ENCODE measurements at regions not wholly inside any gene's neighbourhood (a gene's known extent, or its start where the extent isn't known, plus 50 kb on each side); places are given as distances from the start of the nearest gene placed in this dataset.
A peak's percentile ranks its signal among the peaks of the same experiment; 100 is the strongest.

DNA sequence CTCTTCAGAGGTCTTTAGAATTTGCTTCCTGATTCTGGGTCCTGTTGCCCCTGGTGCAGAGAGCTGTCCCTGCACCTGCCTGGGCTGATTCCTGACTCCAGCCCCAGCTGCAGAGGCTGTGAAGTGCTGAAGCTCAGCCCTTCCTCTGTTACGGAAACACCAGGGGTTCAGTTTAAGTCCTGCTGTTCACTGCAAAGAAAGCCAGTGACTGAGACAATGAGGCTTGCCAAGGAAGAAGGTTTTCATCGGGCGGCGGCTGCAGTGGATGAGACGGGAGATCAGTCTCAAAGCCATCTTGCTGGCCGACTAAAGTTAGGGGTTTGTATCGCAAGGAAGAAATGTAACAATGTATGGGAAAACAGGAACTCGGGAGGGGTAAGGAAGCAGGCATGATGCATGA, 142.4 kb upstream of the ZNF236 start:
- no peak for DNase-seq

DNA sequence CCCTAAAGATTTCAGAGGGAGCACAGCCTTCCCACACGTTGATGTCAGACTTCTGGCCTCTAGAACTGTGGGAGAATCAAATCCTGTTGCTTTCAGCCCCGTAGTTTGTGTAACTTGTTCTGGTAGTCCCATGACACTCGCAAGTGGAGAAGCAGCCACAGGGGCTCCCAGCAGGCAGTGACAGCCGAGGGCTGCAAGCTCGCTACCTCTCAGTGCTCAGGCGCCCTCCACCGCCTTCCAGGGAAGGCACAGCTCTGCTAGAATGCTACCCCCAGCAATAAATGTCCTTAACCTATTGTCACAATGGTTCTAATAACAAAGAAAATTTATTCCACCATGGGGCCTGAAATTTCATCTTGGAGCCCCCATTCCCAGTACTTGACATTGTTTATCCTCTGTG, 143.1 kb upstream of the ZNF236 start:
- no peak for DNase-seq

DNA sequence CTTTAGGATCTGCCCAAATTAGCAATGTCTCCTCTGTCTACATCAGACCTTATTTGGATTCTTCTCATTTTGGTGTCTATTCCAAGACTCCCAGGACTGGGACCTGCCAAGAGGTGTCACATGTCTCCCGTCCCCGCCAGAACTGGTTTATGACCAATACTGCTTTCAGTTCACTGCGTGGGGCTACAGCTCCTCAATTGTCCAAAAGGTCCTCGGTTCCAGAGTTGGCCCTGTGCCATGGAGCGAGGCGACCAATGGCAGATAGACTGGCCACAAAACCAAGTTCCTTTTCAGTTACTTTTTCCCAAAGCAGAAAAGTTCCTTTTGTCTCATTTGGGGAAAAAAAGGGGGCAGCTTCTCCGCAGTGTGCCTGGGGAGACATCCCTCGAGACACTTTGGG, 144.1 kb upstream of the ZNF236 start:
- DNase-seq, result no peak

GRCh38 chr18:76674596-76674995, 147.8 kb upstream of the ZNF236 start:
- DNase-seq, result no peak

DNA sequence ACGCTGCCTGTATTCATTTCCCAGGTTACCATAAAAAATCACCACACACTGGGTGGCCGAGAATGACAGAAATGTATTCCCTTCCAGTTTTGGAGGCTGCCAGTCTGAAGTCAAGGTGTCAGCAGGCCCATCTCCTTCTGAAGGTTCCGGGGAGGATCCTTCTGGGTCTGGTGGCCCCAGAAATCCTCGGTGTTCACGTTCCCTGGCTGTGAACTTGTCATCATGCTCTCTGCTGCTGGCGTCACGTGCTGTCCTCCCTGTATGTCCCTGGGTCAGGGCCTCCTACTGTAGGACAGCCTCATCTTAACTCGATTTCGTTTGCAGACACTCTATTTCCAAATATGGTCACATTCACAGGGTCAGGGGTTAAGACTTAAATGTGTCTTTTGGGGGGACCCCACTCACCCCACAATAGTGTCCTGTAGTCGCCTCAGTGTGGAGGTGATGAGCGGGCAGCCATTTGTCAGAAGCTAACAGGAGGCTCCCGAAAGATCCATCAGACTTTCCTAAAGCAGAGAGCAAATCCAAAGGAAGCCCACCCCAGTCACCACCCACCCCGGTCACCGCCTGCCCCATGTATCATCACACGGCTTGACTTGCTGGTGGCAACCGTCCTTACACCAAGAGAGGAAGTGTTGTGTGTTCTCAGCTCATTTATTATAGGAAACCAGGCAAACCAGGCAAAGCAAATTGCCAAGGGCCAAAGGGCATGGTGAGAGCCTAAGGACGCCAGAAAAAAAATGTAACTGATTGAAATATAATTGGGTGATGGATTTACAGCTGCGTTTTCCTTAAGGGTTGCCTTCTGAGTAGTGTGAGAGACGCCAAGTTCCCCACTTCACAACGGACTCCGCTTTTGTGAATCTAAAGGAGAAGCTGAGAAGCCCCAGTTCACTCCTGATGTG, 148.8 kb upstream of the ZNF236 start:
- no peak for DNase-seq

DNA sequence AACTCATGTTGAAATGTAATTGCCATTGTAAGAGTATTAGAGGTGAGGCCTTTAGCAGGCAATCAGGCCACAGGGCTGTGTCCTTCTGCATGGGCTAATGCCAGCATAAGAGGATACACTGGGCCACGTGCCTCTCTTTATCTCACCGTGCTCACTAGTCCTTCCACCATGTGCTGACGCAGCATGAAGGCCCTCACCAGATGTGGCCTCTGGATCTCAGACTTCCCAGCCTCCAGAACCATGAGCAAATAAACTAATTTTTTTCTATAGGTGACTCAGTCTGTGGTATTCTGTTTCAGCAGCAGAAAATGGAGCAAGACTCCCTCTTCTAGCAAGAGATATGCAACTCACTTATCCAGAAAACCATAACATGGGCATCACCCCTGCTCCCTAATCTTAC, 149.7 kb upstream of the ZNF236 start:
- DNase-seq, result peak; percentile 73

DNA sequence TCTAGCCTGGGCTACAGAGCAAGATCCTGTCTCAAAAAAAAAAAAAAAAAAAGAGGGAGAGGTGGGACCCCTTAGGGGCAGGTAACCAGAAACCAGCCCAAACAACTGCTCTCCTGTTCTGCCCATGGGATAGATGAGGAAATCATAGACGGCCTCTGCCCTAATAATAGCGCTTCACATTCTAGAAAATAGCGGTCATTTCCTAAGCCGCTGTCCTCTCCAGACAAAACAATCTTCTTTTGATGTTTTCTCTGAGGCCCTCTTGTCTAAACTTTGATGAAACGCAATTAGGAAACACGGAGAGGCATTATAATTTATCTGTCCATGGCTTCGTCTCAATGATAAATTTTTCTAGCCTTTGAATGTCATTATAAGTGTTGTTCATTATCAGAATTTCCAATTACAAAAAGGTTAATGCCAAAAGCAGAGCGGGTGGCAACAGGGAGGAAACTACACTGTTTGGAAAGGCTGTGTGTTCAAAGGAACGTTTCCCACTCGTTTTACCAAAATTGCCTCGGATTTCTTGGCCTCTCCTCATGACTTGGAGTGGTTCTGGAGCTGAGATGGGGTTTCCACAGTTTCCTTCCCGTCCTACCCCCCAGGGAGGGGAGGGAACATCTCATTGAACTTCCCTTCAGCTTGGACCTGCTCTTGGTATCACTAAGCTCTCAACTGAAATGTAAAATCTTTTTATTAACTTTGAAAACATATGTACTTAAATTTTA, 151.6 kb upstream of the ZNF236 start:
- no peak for DNase-seq

GRCh38 chr18:76668546-76668945, 153.8 kb upstream of the ZNF236 start:
- DNase-seq, result no peak

GRCh38 chr18:76668119-76668518, 154.2 kb upstream of the ZNF236 start:
- no peak for DNase-seq

DNA sequence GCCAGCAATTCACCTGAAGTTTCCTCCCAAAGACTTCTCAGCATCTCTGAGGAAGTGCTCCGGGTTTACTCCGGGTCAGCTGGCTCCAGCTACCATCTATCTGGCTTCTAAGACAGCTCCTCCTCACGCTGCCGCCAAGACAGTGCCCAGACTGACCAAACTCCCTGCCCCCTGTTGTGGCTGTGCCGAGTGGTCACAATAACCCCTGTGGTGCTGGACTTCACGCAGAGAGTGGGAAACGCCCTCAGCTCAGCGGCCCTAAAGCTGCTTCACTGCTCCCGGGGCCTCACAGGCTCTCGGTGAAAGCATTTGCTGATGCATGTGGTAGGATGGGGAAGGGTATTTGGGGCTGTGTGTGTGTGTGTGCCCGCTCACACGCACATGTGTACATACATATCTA, 154.8 kb upstream of the ZNF236 start:
- no peak for DNase-seq

DNA sequence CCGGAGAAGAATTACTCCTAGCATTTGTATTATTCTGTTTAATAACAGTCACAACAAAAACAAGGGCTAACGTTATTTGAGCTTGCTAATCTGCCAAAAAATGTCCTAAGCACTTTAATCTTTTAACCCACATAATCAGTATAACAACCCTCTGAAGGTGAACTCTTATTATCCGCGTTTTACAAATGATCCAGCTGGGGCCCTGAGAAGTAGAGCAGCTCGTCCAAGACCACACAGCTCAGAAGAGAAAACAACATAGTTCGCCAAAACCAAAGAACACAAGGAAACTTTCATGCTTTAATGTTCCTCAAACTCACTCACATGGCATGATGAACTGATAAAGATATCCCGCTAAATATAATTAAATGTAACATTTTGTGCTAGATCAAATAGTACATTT, 159.7 kb upstream of the ZNF236 start:
- DNase-seq, result no peak

DNA sequence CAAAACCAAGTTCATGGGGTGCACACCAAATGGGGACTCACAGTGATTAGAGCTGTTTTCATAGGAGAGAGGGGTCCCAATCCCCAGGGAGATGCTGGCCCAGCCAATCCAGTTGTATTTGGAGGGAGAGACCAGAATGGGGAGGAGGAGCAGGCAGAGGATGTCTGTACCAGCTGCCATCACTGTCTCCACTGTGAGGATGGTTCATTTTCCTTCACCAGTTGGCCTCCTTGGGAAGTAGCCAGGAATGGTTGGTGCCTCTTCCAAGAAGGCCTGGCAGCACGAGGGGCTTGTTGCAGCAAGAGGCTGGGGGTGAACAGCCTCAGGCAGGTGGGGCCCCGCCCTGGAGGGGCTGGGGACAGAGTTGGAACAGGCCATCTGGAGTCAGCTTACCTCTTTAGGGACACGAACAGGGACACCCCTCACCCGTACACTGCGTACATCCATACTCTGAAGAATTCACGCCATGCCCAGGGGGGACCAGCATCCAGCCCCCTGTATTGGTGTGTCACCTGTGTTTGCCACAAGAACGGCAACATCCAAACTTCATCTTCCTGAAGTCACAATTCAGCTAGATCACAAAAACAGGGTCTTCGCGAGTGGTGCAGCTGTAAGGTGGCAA, 161.7 kb upstream of the ZNF236 start:
- no peak for DNase-seq

- peak; percentile 28 for DNase-seq
These were observed 163.6 kb upstream of the ZNF516 start for GRCh38 chr18:76658627-76659026.

DNA sequence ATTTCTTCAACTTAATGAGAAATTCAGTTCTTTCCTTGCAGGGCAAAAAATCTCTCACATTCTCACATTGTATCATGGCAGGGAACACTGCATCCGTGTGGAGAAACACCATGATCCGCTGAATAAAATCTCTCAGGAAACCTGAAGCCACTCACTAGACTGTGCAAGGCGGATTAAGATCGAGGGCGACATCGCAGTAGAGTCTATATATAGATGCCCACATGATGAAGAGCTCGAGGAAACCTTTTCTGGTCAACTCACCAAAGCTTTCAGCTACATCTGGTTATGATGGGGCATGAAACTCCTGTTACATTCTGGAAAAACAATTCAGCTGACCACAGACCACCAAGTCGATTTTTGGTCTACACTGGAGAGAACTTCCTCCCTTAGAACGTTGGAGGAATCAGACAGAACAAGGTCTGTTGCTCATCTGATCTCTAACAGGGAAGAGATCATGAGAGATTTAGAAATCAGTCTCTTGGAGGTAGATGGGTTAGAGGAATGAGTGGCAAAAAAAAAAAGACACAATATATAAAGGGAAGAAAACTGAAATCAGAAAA, 162.9 kb upstream of the ZNF516 start:
- no peak for DNase-seq

- no peak for DNase-seq
These were observed 162.1 kb upstream of the ZNF516 start for GRCh38 chr18:76656925-76657827.

DNA sequence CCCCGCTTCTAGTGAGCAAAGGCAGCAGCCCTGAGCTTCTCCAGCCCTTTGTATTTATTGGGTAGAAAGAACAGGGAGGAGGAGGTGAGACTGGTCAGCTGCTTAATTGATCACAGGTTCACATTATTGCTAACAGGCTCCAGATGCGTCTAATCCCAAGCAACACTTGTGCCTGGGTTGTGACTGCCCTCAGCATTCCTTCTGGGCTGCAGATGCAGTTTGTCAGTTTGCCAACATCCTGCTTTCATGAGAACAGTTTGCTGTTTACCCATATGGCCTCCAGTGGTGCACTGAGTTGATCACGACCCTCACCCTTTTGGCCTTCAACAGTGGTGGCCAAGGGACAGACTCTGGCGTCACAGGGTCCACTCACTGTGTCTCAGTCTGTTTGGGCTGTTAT, 159.5 kb upstream of the ZNF516 start:
- no peak for DNase-seq

GRCh38 chr18:76647322-76647721, 152.3 kb upstream of the ZNF516 start:
- DNase-seq, result no peak

- DNase-seq, result no peak
These were observed 149.5 kb upstream of the ZNF516 start for GRCh38 chr18:76644580-76644979.

- no peak for DNase-seq
These were observed 149.0 kb upstream of the ZNF516 start for GRCh38 chr18:76643996-76644395.

- no peak for DNase-seq
These were observed 148.2 kb upstream of the ZNF516 start for GRCh38 chr18:76643199-76643598.

GRCh38 chr18:76640438-76640837, 145.4 kb upstream of the ZNF516 start:
- DNase-seq, result no peak

DNA sequence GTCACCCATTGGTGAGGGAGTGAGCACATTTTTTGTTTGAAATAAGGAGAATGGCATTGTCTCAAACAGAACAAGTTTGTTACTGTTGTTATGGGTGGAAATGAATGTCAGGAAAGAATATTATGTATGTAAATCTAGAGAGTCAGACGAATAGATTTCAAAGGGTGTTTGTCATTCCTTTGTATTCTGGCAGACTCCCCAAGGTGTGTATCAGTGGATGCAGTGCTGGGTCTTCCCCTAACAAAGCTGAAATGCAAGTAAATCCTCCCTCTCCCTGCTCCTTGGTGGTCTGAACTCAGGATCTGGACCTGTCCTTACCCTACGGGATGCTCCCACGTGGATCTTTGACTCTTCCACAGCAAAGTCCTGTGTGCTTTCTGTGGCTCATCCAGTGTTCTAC, 139.5 kb upstream of the ZNF516 start:
- no peak for DNase-seq
